ENCODE measurements at regions not wholly inside any gene's neighbourhood (a gene's known extent, or its start where the extent isn't known, plus 50 kb on each side); places are given as distances from the start of the nearest gene placed in this dataset.

GRCh38 chr20:23265226-23265625 lies 85.4 kb upstream of the NXT1 start:
- TF ChIP-seq CTCF (IDR thresholded peaks at IDR 0.05) (no peak), POLR2A (IDR thresholded peaks at IDR 0.05) (no peak)
